GM23338 (cell line): ENCODE measurements at regions not wholly inside any gene's neighbourhood (a gene's known extent, or its start where the extent isn't known, plus 50 kb on each side); places are given as distances from the start of the nearest gene placed in this dataset.

Source experiments
- ATAC-seq: fragments of 200-7000 bp; cut with Tn5 transposase; 3 replicates; pipeline ENCODE4 v1.9.1; 2020
- DNase-seq: peaks from one replicate; pipeline ENCODE4 v3.0.0-alpha.2; 2015; ENCODE audit warnings: low spot score
- H2AFZ ChIP-seq: fragments of 200-600 bp; sonication (generic); 2 replicates; pipeline ENCODE4 v1.8.0; 2016; ENCODE audit warnings: antibody characterized with exemption, mild to moderate bottlenecking, moderate library complexity
- H3F3A ChIP-seq: fragments of 200-600 bp; sonication (generic); replicated peaks from 2 replicates; pipeline ENCODE4 v1.8.0; 2017; ENCODE audit warnings: antibody characterized with exemption, mixed run types, low read depth
- H3K27ac ChIP-seq: fragments of 200-600 bp; sonication (generic); 2 replicates; pipeline ENCODE4 v1.6.1; 2016; ENCODE audit warnings: low read depth
- H3K27me3 ChIP-seq: fragments of 200-600 bp; sonication (generic); 2 replicates; pipeline ENCODE4 v1.8.0; 2016; ENCODE audit warnings: mild to moderate bottlenecking, mixed run types, moderate library complexity; ENCODE audit not compliant: insufficient read depth
- H3K36me3 ChIP-seq: fragments of 200-600 bp; sonication (generic); 2 replicates; pipeline ENCODE4 v1.8.0; 2016; ENCODE audit warnings: mild to moderate bottlenecking; ENCODE audit not compliant: insufficient read depth
- H3K4me1 ChIP-seq: fragments of 200-600 bp; sonication (generic); 2 replicates; pipeline ENCODE4 v1.8.0; 2016; ENCODE audit warnings: mild to moderate bottlenecking, moderate library complexity; ENCODE audit not compliant: insufficient read depth
- H3K4me2 ChIP-seq: fragments of 200-600 bp; sonication (generic); 2 replicates; pipeline ENCODE4 v1.7.1; 2017; ENCODE audit warnings: mixed run types
- H3K4me3 ChIP-seq: fragments of 200-600 bp; sonication (generic); 2 replicates; pipeline ENCODE4 v1.6.1; 2016; ENCODE audit warnings: mixed run types
- H3K79me2 ChIP-seq: fragments of 200-600 bp; sonication (generic); replicated peaks from 2 replicates; pipeline ENCODE4 v1.8.0; 2017; ENCODE audit warnings: mild to moderate bottlenecking; ENCODE audit not compliant: insufficient read depth
- H3K9me2 ChIP-seq: fragments of 200-600 bp; sonication (generic); 2 replicates; pipeline ENCODE4 v1.8.0; 2017; ENCODE audit not compliant: insufficient read depth
- H4K20me1 ChIP-seq: fragments of 200-600 bp; sonication (generic); replicated peaks from 2 replicates; pipeline ENCODE4 v1.8.0; 2017; ENCODE audit warnings: mild to moderate bottlenecking; ENCODE audit not compliant: insufficient read depth
- H3K27ac Mint-ChIP-seq: 2 replicates; pipeline ENCODE4 v1.8.0; 2020; ENCODE audit warnings: inconsistent platforms, mild to moderate bottlenecking, moderate library complexity, mixed read lengths
- H3K27me3 Mint-ChIP-seq: 3 replicates; pipeline ENCODE4 v1.8.0; 2022; ENCODE audit warnings: low read depth, mild to moderate bottlenecking, moderate library complexity, mixed read lengths, inconsistent platforms; ENCODE audit not compliant: insufficient read depth, poor library complexity
- H3K36me3 Mint-ChIP-seq: 3 replicates; pipeline ENCODE4 v1.8.0; 2021; ENCODE audit warnings: low read depth, mild to moderate bottlenecking, inconsistent platforms, moderate library complexity, mixed read lengths
- H3K4me1 Mint-ChIP-seq: 3 replicates; pipeline ENCODE4 v1.8.0; 2020; ENCODE audit warnings: mild to moderate bottlenecking, inconsistent platforms, mixed read lengths
- H3K4me3 Mint-ChIP-seq: 3 replicates; pipeline ENCODE4 v1.8.0; 2021; ENCODE audit warnings: moderate library complexity, mild to moderate bottlenecking, inconsistent platforms, mixed read lengths
- H3K9me3 Mint-ChIP-seq: 3 replicates; pipeline ENCODE4 v1.8.0; 2020; ENCODE audit warnings: moderate library complexity, mild to moderate bottlenecking, inconsistent platforms, mixed read lengths
- CREB1 ChIP-seq: fragments of 250-450 bp; sonication (Bioruptor Pico); IDR thresholded peaks from 2 replicates; pipeline ENCODE4 v1.5.0; 2020; ENCODE audit warnings: low read depth, mild to moderate bottlenecking, moderate library complexity
- CTCF ChIP-seq, 2 experiments: fragments of 200-600 bp in 1 of 2; sonication (generic) in 1 of 2; conservative IDR thresholded peaks; 2 replicates each; pipeline versions ENCODE4 v1.5.1 to v1.6.1; 2016 to 2017; ENCODE audit warnings: antibody characterized with exemption in 2 of 2, low read depth in 2 of 2, mild to moderate bottlenecking in 2 of 2, moderate library complexity in 1 of 2
- ETS1 ChIP-seq: IDR thresholded peaks from 2 replicates; pipeline ENCODE4 v1.6.1; 2016; ENCODE audit warnings: antibody characterized with exemption
- EZH2 ChIP-seq: fragments of 200-600 bp; sonication (generic); IDR thresholded peaks from one replicate; pipeline ENCODE4 v1.8.0; 2017; ENCODE audit warnings: antibody characterized with exemption, mild to moderate bottlenecking, low read depth; ENCODE audit not compliant: unreplicated experiment
- EZH2phosphoT487 ChIP-seq: fragments of 200-600 bp; sonication (generic); IDR thresholded peaks from one replicate; pipeline ENCODE4 v1.8.1; 2018; ENCODE audit warnings: antibody characterized with exemption; ENCODE audit not compliant: unreplicated experiment
- JUNB ChIP-seq: IDR thresholded peaks from one replicate; pipeline ENCODE4 v1.6.1; 2016; ENCODE audit warnings: antibody characterized with exemption; ENCODE audit not compliant: unreplicated experiment
- NANOG ChIP-seq: IDR thresholded peaks from 2 replicates; pipeline ENCODE4 v1.6.1; 2016; ENCODE audit warnings: antibody characterized with exemption, borderline replicate concordance
- POLR2AphosphoS5 ChIP-seq: IDR thresholded peaks from 2 replicates; pipeline ENCODE4 v1.6.1; 2016; ENCODE audit warnings: antibody characterized with exemption, low read depth
- REST ChIP-seq: IDR thresholded peaks from one replicate; pipeline ENCODE4 v1.6.1; 2018; ENCODE audit warnings: antibody characterized with exemption; ENCODE audit not compliant: unreplicated experiment
- STAT1 ChIP-seq: IDR thresholded peaks from one replicate; pipeline ENCODE4 v1.6.1; 2016; ENCODE audit warnings: antibody characterized with exemption; ENCODE audit not compliant: unreplicated experiment
- ZNF114 ChIP-seq: fragments of 250-450 bp; sonication (Bioruptor Pico); IDR thresholded peaks from 2 replicates; pipeline ENCODE4 v1.5.0; 2020; ENCODE audit warnings: mild to moderate bottlenecking, moderate library complexity
- ZNF331 ChIP-seq: fragments of 250-450 bp; sonication (Bioruptor Pico); IDR thresholded peaks from 2 replicates; pipeline ENCODE4 v1.5.0; 2020; ENCODE audit warnings: low read depth, mild to moderate bottlenecking, moderate library complexity
- ZNF462 ChIP-seq: fragments of 250-450 bp; sonication (Bioruptor Pico); IDR thresholded peaks from 2 replicates; pipeline ENCODE4 v1.5.0; 2020; ENCODE audit warnings: mild to moderate bottlenecking, moderate library complexity

- no peak for TF ChIP-seq CTCF (conservative IDR thresholded peaks at IDR 0.05; ENCODE audit: low read depth in 2 of 2)
- no peak for TF ChIP-seq JUNB
- TF ChIP-seq ZNF114 (CRISPR knock-in tag): no peak
- TF ChIP-seq STAT1: no peak
- no peak for TF ChIP-seq ETS1
- no peak for TF ChIP-seq EZH2
- TF ChIP-seq CREB1 (CRISPR knock-in tag): no peak
- TF ChIP-seq ZNF331 (CRISPR knock-in tag): no peak
- no peak for TF ChIP-seq ZNF462 (CRISPR knock-in tag)
- TF ChIP-seq REST: no peak
- no peak for TF ChIP-seq EZH2phosphoT487
- TF ChIP-seq NANOG: no peak
- no peak for TF ChIP-seq POLR2AphosphoS5
- no peaks in the 10 kb centered on the region for H3F3A ChIP-seq
- no peaks in the 10 kb centered on the region for H3K4me1 ChIP-seq
- 0 out of 2 replicates have a peak, but pooled peaks cover 1% of the 10 kb centered on the region for H3K9me2 ChIP-seq
- no peak for ATAC-seq
- no peak for DNase-seq
- no peaks in the 10 kb centered on the region for H3K79me2 ChIP-seq
- no peak overlapping the region for H3K4me2 ChIP-seq
- H3K36me3 Mint-ChIP-seq: no peaks in the 10 kb centered on the region
- H4K20me1 ChIP-seq: no peaks in the 10 kb centered on the region
- no peaks in the 10 kb centered on the region for H3K36me3 ChIP-seq
- no peak overlapping the region for H2AFZ ChIP-seq
- no peak overlapping the region for H3K4me3 Mint-ChIP-seq
- H3K9me3 Mint-ChIP-seq: no peaks in the 10 kb centered on the region
- H3K27ac ChIP-seq: no peak overlapping the region
- no peaks in the 10 kb centered on the region; the same call in 2 of the 3 replicates for H3K4me1 Mint-ChIP-seq
- H3K4me3 ChIP-seq: no peak overlapping the region
- no peak overlapping the region for H3K27ac Mint-ChIP-seq
- no peaks in the 10 kb centered on the region for H3K27me3 ChIP-seq
- H3K27me3 Mint-ChIP-seq: peaks cover 5% of the 10 kb centered on the region
Observed at GRCh38 chr10:120286280-120286679, 170.7 kb upstream of the PLPP4 start.
